K562 (cell line): ENCODE measurements at regions not wholly inside any gene's neighbourhood (a gene's known extent, or its start where the extent isn't known, plus 50 kb on each side); places are given as distances from the start of the nearest gene placed in this dataset.

ENCODE experiments used
- ATAC-seq: fragments of 200-7000 bp; cut with Tn5 transposase; 3 replicates; pipeline ENCODE4 v1.9.1; 2020; ENCODE audit warnings: moderate library complexity
- BruUV-seq: library from RNA; stranded (reverse); fragments of 400-500 nt; replicated peaks from 2 replicates; lab custom pipeline; 2021; lab: Mats Ljungman, UMichigan
- CTCF ChIA-PET: fragments of 300-600 bp; formaldehyde crosslinking; extraction: SDS; loops from one replicate; lab custom pipeline; 2021; ENCODE audit warnings: low intra/inter-chr PET ratio; lab: Yijun Ruan, JAX
- POLR2A ChIA-PET: fragments of 300-600, 350-650 bp; sonication (Branson Sonifier 250); formaldehyde crosslinking; extraction: SDS; loops from one replicate; lab custom pipeline; 2021; ENCODE audit warnings: antibody characterized with exemption, inconsistent platforms; lab: Yijun Ruan, JAX
- DNase-seq, 4 experiments: peaks; one replicate each; pipeline versions ENCODE4 v3.0.0 to v3.0.0-alpha.2; 2011 to 2018; ENCODE audit warnings: low spot score in 3 of 4, mixed read lengths in 3 of 4; ENCODE audit errors: extremely low read depth in 1 of 4
- FAIRE-seq: peaks from 2 replicates; lab custom pipeline; 2011; peaks lifted over from hg19 to GRCh38; lab: Jason Lieb, UNC
- H2AFZ ChIP-seq: 2 replicates; pipeline ENCODE4 v1.6.0; 2011; ENCODE audit warnings: low read depth, low read length, control low read depth, inconsistent platforms
- H3K27ac ChIP-seq: fragments of 200-600 bp; 3 replicates; pipeline ENCODE4 v1.8.0; 2011; ENCODE audit warnings: low read depth, mild to moderate bottlenecking, control low read depth, inconsistent platforms, low read length, moderate library complexity, mixed read lengths; ENCODE audit errors: extremely low read depth
- H3K27me3 ChIP-seq, 2 experiments: fragments of 300-600 bp in 1 of 2; 2 replicates in 1 of 2; 3 replicates in 1 of 2; pipeline versions ENCODE4 v1.6.0 to v1.8.0; 2011; ENCODE audit warnings: inconsistent platforms in 2 of 2, low read length in 2 of 2, mild to moderate bottlenecking in 1 of 2, mixed read lengths in 1 of 2, moderate library complexity in 1 of 2; ENCODE audit not compliant: control insufficient read depth in 2 of 2, insufficient read depth in 2 of 2
- H3K36me3 ChIP-seq: fragments of 300-600 bp; 3 replicates; pipeline ENCODE4 v1.8.0; 2011; ENCODE audit warnings: mild to moderate bottlenecking, low read length, inconsistent platforms; ENCODE audit not compliant: control insufficient read depth, insufficient read depth
- H3K4me1 ChIP-seq, 2 experiments: fragments of 200-600 bp in 1 of 2; replicated peaks in 1 of 2; 2 replicates in 1 of 2; 3 replicates in 1 of 2; pipeline versions ENCODE4 v1.5.1 to v1.8.0; 2011; ENCODE audit warnings: inconsistent platforms in 2 of 2, low read length in 2 of 2, mild to moderate bottlenecking in 1 of 2, mixed read lengths in 1 of 2, moderate library complexity in 1 of 2; ENCODE audit not compliant: control insufficient read depth in 2 of 2, insufficient read depth in 2 of 2
- H3K4me2 ChIP-seq: 2 replicates; pipeline ENCODE4 v1.6.1; 2011; ENCODE audit warnings: low read length, control low read depth, inconsistent platforms, mixed read lengths; ENCODE audit not compliant: insufficient read depth
- H3K4me3 ChIP-seq: fragments of 200-600 bp; sonication (generic), shearing (Covaris generic); 2 replicates; pipeline ENCODE4 v1.5.1; 2016; ENCODE audit warnings: control low read depth, inconsistent platforms
- H3K79me2 ChIP-seq: fragments of 200-600 bp; 3 replicates; pipeline ENCODE4 v1.8.0; 2011; ENCODE audit warnings: low read length, inconsistent platforms; ENCODE audit not compliant: control insufficient read depth, insufficient read depth
- H3K9ac ChIP-seq, 2 experiments: 2 replicates each; pipeline versions ENCODE4 v1.6.0 to v1.6.1; 2011; ENCODE audit warnings: low read depth in 2 of 2, low read length in 2 of 2, control low read depth in 1 of 2, inconsistent platforms in 1 of 2, mild to moderate bottlenecking in 1 of 2, mixed read lengths in 1 of 2; ENCODE audit not compliant: insufficient read depth in 1 of 2
- H3K9me1 ChIP-seq: one replicate; pipeline ENCODE4 v1.6.0; 2011; ENCODE audit warnings: inconsistent platforms, mild to moderate bottlenecking, low read length, moderate library complexity; ENCODE audit not compliant: control insufficient read depth, insufficient read depth
- H3K9me3 ChIP-seq: replicated peaks from 2 replicates; pipeline ENCODE4 v1.5.1; 2011; ENCODE audit warnings: low read depth, low read length, inconsistent platforms; ENCODE audit not compliant: control insufficient read depth, insufficient read depth
- H4K20me1 ChIP-seq: replicated peaks from 2 replicates; pipeline ENCODE4 v1.6.1; 2011; ENCODE audit warnings: low read length, inconsistent platforms, mixed read lengths; ENCODE audit not compliant: control insufficient read depth, insufficient read depth
- BCOR ChIP-seq: fragments of 450-650 bp; IDR thresholded peaks from 2 replicates; pipeline ENCODE4 v1.6.1; 2016
- CHD4 ChIP-seq: fragments of 200-600 bp; sonication (generic); IDR thresholded peaks from 3 replicates; pipeline ENCODE4 v1.6.1; 2012; ENCODE audit warnings: low read depth, mild to moderate bottlenecking, mixed read lengths, low read length, inconsistent platforms; ENCODE audit not compliant: insufficient read depth, insufficient replicate concordance, poor library complexity, severe bottlenecking
- FOSL1 ChIP-seq: fragments of 200-800 bp; sonication (Bioruptor generic); conservative IDR thresholded peaks from 2 replicates; pipeline ENCODE4 v1.6.1; 2016; ENCODE audit warnings: missing genetic modification characterization, missing compliant biosample characterization
- FOXJ3 ChIP-seq: sonication (generic); formaldehyde crosslinking; IDR thresholded peaks from 2 replicates; pipeline ENCODE4 v1.4.0; 2020; ENCODE audit warnings: mild to moderate bottlenecking, missing genetic modification reagents
- NUFIP1 ChIP-seq: fragments of 450-650 bp; IDR thresholded peaks from 2 replicates; pipeline ENCODE4 v1.6.1; 2018; ENCODE audit not compliant: partially characterized antibody
- RFX1 ChIP-seq: fragments of 450-650 bp; IDR thresholded peaks from 2 replicates; pipeline ENCODE4 v1.6.1; 2016; ENCODE audit warnings: mild to moderate bottlenecking, moderate library complexity
- WGBS: fragments of 100-300 bp; shearing (Covaris generic); methylation state at CpG from one replicate; pipeline ENCODE4 v1.1.6; 2016; ENCODE audit warnings: low coverage, mixed read lengths; ENCODE audit not compliant: insufficient coverage; ENCODE audit errors: missing lambda C conversion rate; 5-methylcytosine and 5-hydroxymethylcytosine counted together
- in situ Hi-C: fragments of 300-500 bp; cut with MboI; formaldehyde crosslinking; loops from 4 replicates; pipeline ENCODE4 v1.15.0; 2018; ENCODE audit warnings: inconsistent platforms, mixed read lengths
- intact Hi-C: fragments of 100-400 bp; cut with micrococcal nuclease; formaldehyde crosslinking; loops from 2 replicates; pipeline ENCODE4 v1.14.2; 2022
- TF ChIP-seq, protein P1 (sequence below): fragments of 250-450 bp; sonication (Bioruptor Pico); IDR thresholded peaks from 2 replicates; pipeline ENCODE4 v1.4.0; 2020
- TF ChIP-seq, protein P2 (sequence below), 2 experiments: fragments of 450-650 bp; formaldehyde crosslinking in 1 of 2; IDR thresholded peaks; 2 replicates each; pipeline versions ENCODE4 v1.4.0 to v1.6.1; 2014 to 2020; ENCODE audit warnings: mild to moderate bottlenecking in 2 of 2, borderline replicate concordance in 1 of 2, low read depth in 1 of 2

DNA sequence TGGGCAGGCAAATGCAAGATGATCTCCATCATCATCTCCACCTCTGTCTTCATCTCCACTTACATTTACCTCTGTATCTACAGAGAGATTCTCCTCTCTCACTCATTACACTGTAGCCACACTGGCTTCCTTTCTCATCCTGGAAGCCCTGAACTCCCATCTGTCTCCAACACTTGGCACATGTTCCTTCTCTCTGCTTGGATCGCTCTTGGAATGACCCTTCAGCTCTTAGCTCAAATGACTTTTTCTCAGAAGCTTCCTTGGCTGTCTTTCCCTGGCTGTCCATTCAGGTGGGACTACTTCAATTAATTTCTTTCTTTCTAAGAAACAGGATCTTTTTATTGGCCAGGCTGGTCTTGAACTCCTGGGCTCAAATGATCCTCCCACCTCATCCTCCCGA, 120.0 kb upstream of the KLF4 start:
- H3K27me3 ChIP-seq, result peaks cover 0 to 12% of the 10 kb centered on the region in 2 experiments; a peak in 2 of 5 replicates
- in situ Hi-C loops (no loop called here), intact Hi-C loops (no loop called here)
- no peaks in the 10 kb centered on the region for H3K9me3 ChIP-seq
- no peak overlapping the region for H3K27ac ChIP-seq
- ATAC-seq (no peak), DNase-seq (no peak), FAIRE-seq (no peak)
- H2AFZ ChIP-seq, result no peak overlapping the region
- BruUV-seq, result no TSS peak
- CTCF ChIA-PET, result no interaction called here
- no peak overlapping the region for H3K4me3 ChIP-seq
- POLR2A ChIA-PET, result interaction anchor here (0.6 kb wide), 1 partner anchor 324 kb away, joined by 4 read pairs; no protein-coding TSS in a partner anchor
- WGBS, result 0% methylated on average over 2 of the region's 2 CpGs
- no peaks in the 10 kb centered on the region for H3K36me3 ChIP-seq
- no peaks in the 10 kb centered on the region for H4K20me1 ChIP-seq
- H3K9me1 ChIP-seq, result no peaks in the 10 kb centered on the region
- H3K9ac ChIP-seq, result no peak overlapping the region
- H3K4me1 ChIP-seq, result no peaks in the 10 kb centered on the region
- H3K4me2 ChIP-seq, result no peak overlapping the region
- H3K79me2 ChIP-seq, result no peaks in the 10 kb centered on the region
- no peak for TF ChIP-seq BCOR
- no peak for TF ChIP-seq CHD4
- no peak for TF ChIP-seq FOXJ3 (CRISPR knock-in tag)
- no peak for TF ChIP-seq RFX1
- TF ChIP-seq, protein P1, sequence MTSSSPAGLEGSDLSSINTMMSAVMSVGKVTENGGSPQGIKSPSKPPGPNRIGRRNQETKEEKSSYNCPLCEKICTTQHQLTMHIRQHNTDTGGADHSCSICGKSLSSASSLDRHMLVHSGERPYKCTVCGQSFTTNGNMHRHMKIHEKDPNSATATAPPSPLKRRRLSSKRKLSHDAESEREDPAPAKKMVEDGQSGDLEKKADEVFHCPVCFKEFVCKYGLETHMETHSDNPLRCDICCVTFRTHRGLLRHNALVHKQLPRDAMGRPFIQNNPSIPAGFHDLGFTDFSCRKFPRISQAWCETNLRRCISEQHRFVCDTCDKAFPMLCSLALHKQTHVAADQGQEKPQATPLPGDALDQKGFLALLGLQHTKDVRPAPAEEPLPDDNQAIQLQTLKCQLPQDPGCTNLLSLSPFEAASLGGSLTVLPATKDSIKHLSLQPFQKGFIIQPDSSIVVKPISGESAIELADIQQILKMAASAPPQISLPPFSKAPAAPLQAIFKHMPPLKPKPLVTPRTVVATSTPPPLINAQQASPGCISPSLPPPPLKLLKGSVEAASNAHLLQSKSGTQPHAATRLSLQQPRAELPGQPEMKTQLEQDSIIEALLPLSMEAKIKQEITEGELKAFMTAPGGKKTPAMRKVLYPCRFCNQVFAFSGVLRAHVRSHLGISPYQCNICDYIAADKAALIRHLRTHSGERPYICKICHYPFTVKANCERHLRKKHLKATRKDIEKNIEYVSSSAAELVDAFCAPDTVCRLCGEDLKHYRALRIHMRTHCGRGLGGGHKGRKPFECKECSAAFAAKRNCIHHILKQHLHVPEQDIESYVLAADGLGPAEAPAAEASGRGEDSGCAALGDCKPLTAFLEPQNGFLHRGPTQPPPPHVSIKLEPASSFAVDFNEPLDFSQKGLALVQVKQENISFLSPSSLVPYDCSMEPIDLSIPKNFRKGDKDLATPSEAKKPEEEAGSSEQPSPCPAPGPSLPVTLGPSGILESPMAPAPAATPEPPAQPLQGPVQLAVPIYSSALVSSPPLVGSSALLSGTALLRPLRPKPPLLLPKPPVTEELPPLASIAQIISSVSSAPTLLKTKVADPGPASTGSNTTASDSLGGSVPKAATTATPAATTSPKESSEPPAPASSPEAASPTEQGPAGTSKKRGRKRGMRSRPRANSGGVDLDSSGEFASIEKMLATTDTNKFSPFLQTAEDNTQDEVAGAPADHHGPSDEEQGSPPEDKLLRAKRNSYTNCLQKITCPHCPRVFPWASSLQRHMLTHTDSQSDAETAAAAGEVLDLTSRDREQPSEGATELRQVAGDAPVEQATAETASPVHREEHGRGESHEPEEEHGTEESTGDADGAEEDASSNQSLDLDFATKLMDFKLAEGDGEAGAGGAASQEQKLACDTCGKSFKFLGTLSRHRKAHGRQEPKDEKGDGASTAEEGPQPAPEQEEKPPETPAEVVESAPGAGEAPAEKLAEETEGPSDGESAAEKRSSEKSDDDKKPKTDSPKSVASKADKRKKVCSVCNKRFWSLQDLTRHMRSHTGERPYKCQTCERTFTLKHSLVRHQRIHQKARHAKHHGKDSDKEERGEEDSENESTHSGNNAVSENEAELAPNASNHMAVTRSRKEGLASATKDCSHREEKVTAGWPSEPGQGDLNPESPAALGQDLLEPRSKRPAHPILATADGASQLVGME (CRISPR knock-in tag), result no peak
- TF ChIP-seq FOSL1, result no peak
- TF ChIP-seq, protein P2, sequence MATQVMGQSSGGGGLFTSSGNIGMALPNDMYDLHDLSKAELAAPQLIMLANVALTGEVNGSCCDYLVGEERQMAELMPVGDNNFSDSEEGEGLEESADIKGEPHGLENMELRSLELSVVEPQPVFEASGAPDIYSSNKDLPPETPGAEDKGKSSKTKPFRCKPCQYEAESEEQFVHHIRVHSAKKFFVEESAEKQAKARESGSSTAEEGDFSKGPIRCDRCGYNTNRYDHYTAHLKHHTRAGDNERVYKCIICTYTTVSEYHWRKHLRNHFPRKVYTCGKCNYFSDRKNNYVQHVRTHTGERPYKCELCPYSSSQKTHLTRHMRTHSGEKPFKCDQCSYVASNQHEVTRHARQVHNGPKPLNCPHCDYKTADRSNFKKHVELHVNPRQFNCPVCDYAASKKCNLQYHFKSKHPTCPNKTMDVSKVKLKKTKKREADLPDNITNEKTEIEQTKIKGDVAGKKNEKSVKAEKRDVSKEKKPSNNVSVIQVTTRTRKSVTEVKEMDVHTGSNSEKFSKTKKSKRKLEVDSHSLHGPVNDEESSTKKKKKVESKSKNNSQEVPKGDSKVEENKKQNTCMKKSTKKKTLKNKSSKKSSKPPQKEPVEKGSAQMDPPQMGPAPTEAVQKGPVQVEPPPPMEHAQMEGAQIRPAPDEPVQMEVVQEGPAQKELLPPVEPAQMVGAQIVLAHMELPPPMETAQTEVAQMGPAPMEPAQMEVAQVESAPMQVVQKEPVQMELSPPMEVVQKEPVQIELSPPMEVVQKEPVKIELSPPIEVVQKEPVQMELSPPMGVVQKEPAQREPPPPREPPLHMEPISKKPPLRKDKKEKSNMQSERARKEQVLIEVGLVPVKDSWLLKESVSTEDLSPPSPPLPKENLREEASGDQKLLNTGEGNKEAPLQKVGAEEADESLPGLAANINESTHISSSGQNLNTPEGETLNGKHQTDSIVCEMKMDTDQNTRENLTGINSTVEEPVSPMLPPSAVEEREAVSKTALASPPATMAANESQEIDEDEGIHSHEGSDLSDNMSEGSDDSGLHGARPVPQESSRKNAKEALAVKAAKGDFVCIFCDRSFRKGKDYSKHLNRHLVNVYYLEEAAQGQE (IDR thresholded peaks at IDR 0.05; ENCODE audit: borderline replicate concordance), result no peak
- TF ChIP-seq, protein P2 (CRISPR knock-in tag; IDR thresholded peaks at IDR 0.05; ENCODE audit: low read depth), result no peak
- TF ChIP-seq NUFIP1, result no peak
